Activated CD4-positive, alpha-beta T cell treated with anti-CD3 and anti-CD28 coated beads, Interleukin-2, amount 10 ng/mL, durations not matched to agents 24 days and 14 days (primary cell): ENCODE measurements at regions not wholly inside any gene's neighbourhood (a gene's known extent, or its start where the extent isn't known, plus 50 kb on each side); places are given as distances from the start of the nearest gene placed in this dataset.

ENCODE experiments used
- DNase-seq: peaks from one replicate; pipeline ENCODE4 v3.0.0; 2022
- H3K27ac Mint-ChIP-seq: one replicate; pipeline ENCODE4 v1.8.0; 2022; ENCODE audit warnings: mild to moderate bottlenecking, mixed read lengths
- H3K27me3 Mint-ChIP-seq: one replicate; pipeline ENCODE4 v1.8.0; 2022; ENCODE audit warnings: mixed read lengths
- H3K36me3 Mint-ChIP-seq: one replicate; pipeline ENCODE4 v1.8.0; 2022; ENCODE audit warnings: low read depth, mild to moderate bottlenecking, mixed read lengths
- H3K4me1 Mint-ChIP-seq: one replicate; pipeline ENCODE4 v1.8.0; 2021; ENCODE audit warnings: mixed read lengths
- H3K4me3 Mint-ChIP-seq: one replicate; pipeline ENCODE4 v1.8.0; 2022; ENCODE audit warnings: mild to moderate bottlenecking, moderate library complexity, mixed read lengths
- H3K9me3 Mint-ChIP-seq: one replicate; pipeline ENCODE4 v1.8.0; 2021; ENCODE audit warnings: mixed read lengths
- intact Hi-C: fragments of 100-400 bp; cut with micrococcal nuclease; formaldehyde crosslinking; loops from one replicate; pipeline ENCODE4 v1.15.1; 2023

- H3K4me3 Mint-ChIP-seq, result no peak overlapping the region
- H3K9me3 Mint-ChIP-seq, result no peaks in the 10 kb centered on the region
- intact Hi-C loops, result no loop called here
- H3K27ac Mint-ChIP-seq, result no peak overlapping the region
- H3K27me3 Mint-ChIP-seq, result no peaks in the 10 kb centered on the region
- no peaks in the 10 kb centered on the region for H3K36me3 Mint-ChIP-seq
- no peak for DNase-seq
- H3K4me1 Mint-ChIP-seq, result no peaks in the 10 kb centered on the region
Measured at GRCh38 chr15:97162805-97163495, 797.6 kb upstream of the ARRDC4 start.

GRCh38 chr15:97165205-97165604 is 795.3 kb upstream of the ARRDC4 start:
- no peaks in the 10 kb centered on the region for H3K9me3 Mint-ChIP-seq

GRCh38 chr15:97168704-97169475 is 791.6 kb upstream of the ARRDC4 start:
- DNase-seq, result no peak
- intact Hi-C loops, result no loop called here
- Mint-ChIP-seq H3K9me3 (no peaks in the 10 kb centered on the region), H3K4me1 (no peaks in the 10 kb centered on the region), H3K27ac (no peak overlapping the region), H3K4me3 (no peak overlapping the region), H3K36me3 (no peaks in the 10 kb centered on the region), H3K27me3 (no peaks in the 10 kb centered on the region)

More at GRCh38 chr15:97165205-97165604, 795.3 kb upstream of the ARRDC4 start:
- H3K4me3 Mint-ChIP-seq, result no peak overlapping the region
- intact Hi-C loops, result no loop called here
- no peak overlapping the region for H3K27ac Mint-ChIP-seq
- no peaks in the 10 kb centered on the region for H3K36me3 Mint-ChIP-seq
- H3K4me1 Mint-ChIP-seq, result no peaks in the 10 kb centered on the region
- no peak for DNase-seq
- no peaks in the 10 kb centered on the region for H3K27me3 Mint-ChIP-seq

- Mint-ChIP-seq H3K4me3 (no peak overlapping the region), H3K4me1 (no peaks in the 10 kb centered on the region), H3K27me3 (no peaks in the 10 kb centered on the region), H3K36me3 (no peaks in the 10 kb centered on the region), H3K27ac (no peak overlapping the region), H3K9me3 (no peaks in the 10 kb centered on the region)
- no peak for DNase-seq
- intact Hi-C loops, result no loop called here
Measured at GRCh38 chr15:97171556-97171955, 788.9 kb upstream of the ARRDC4 start.

- H3K27ac Mint-ChIP-seq, result no peak overlapping the region
- no peaks in the 10 kb centered on the region for H3K36me3 Mint-ChIP-seq
- no peaks in the 10 kb centered on the region for H3K9me3 Mint-ChIP-seq
- no peaks in the 10 kb centered on the region for H3K4me1 Mint-ChIP-seq
- intact Hi-C loops, result no loop called here
- no peak for DNase-seq
- no peaks in the 10 kb centered on the region for H3K27me3 Mint-ChIP-seq
- no peak overlapping the region for H3K4me3 Mint-ChIP-seq
Measured at GRCh38 chr15:97174886-97175540, 785.5 kb upstream of the ARRDC4 start.

GRCh38 chr15:97177151-97177577 is 783.3 kb upstream of the ARRDC4 start:
- Mint-ChIP-seq H3K27me3 (no peaks in the 10 kb centered on the region), H3K4me1 (no peaks in the 10 kb centered on the region), H3K9me3 (no peaks in the 10 kb centered on the region), H3K4me3 (no peak overlapping the region), H3K27ac (no peak overlapping the region), H3K36me3 (no peaks in the 10 kb centered on the region)
- intact Hi-C loops, result no loop called here
- no peak for DNase-seq

GRCh38 chr15:97182581-97182980 is 777.9 kb upstream of the ARRDC4 start:
- intact Hi-C loops, result no loop called here
- DNase-seq, result no peak
- Mint-ChIP-seq H3K27me3 (no peaks in the 10 kb centered on the region), H3K4me1 (no peaks in the 10 kb centered on the region), H3K9me3 (no peaks in the 10 kb centered on the region), H3K27ac (no peak overlapping the region), H3K36me3 (no peaks in the 10 kb centered on the region), H3K4me3 (no peak overlapping the region)

- Mint-ChIP-seq H3K9me3 (peaks cover 4% of the 10 kb centered on the region), H3K27me3 (no peaks in the 10 kb centered on the region), H3K36me3 (no peaks in the 10 kb centered on the region), H3K4me1 (no peaks in the 10 kb centered on the region), H3K27ac (no peak overlapping the region), H3K4me3 (no peak overlapping the region)
- intact Hi-C loops, result no loop called here
- no peak for DNase-seq
Measured at GRCh38 chr15:97189162-97189780, 771.2 kb upstream of the ARRDC4 start.

- H3K9me3 Mint-ChIP-seq, result no peaks in the 10 kb centered on the region
- no peaks in the 10 kb centered on the region for H3K27me3 Mint-ChIP-seq
- H3K27ac Mint-ChIP-seq, result no peak overlapping the region
- no peak overlapping the region for H3K4me3 Mint-ChIP-seq
- H3K36me3 Mint-ChIP-seq, result no peaks in the 10 kb centered on the region
- no peaks in the 10 kb centered on the region for H3K4me1 Mint-ChIP-seq
- intact Hi-C loops, result no loop called here
- no peak for DNase-seq
Measured at GRCh38 chr15:97194750-97195149, 765.8 kb upstream of the ARRDC4 start.

- Mint-ChIP-seq H3K27ac (no peak overlapping the region), H3K9me3 (no peaks in the 10 kb centered on the region), H3K4me3 (no peak overlapping the region), H3K4me1 (no peaks in the 10 kb centered on the region), H3K27me3 (no peaks in the 10 kb centered on the region), H3K36me3 (no peaks in the 10 kb centered on the region)
- intact Hi-C loops, result no loop called here
- no peak for DNase-seq
Measured at GRCh38 chr15:97196048-97197014, 764.2 kb upstream of the ARRDC4 start.

GRCh38 chr15:97199393-97200051 is 761.0 kb upstream of the ARRDC4 start:
- Mint-ChIP-seq H3K4me1 (no peaks in the 10 kb centered on the region), H3K27me3 (no peaks in the 10 kb centered on the region), H3K27ac (no peak overlapping the region), H3K36me3 (no peaks in the 10 kb centered on the region), H3K4me3 (no peak overlapping the region), H3K9me3 (no peaks in the 10 kb centered on the region)
- intact Hi-C loops, result no loop called here
- DNase-seq, result no peak

GRCh38 chr15:97200161-97200560 is 760.3 kb upstream of the ARRDC4 start:
- Mint-ChIP-seq H3K4me1 (no peaks in the 10 kb centered on the region), H3K27me3 (no peaks in the 10 kb centered on the region), H3K9me3 (no peaks in the 10 kb centered on the region), H3K36me3 (no peaks in the 10 kb centered on the region), H3K4me3 (no peak overlapping the region), H3K27ac (no peak overlapping the region)
- no peak for DNase-seq
- intact Hi-C loops, result no loop called here

GRCh38 chr15:97210277-97210676 is 750.2 kb upstream of the ARRDC4 start:
- intact Hi-C loops, result no loop called here
- Mint-ChIP-seq H3K9me3 (no peaks in the 10 kb centered on the region), H3K4me3 (no peak overlapping the region), H3K4me1 (no peaks in the 10 kb centered on the region), H3K27ac (no peak overlapping the region), H3K36me3 (no peaks in the 10 kb centered on the region), H3K27me3 (no peaks in the 10 kb centered on the region)
- no peak for DNase-seq
